ENCODE measurements at regions not wholly inside any gene's neighbourhood (a gene's known extent, or its start where the extent isn't known, plus 50 kb on each side); places are given as distances from the start of the nearest gene placed in this dataset.

- no peak for TF ChIP-seq CTCF (IDR thresholded peaks at IDR 0.05; ENCODE audit: low read depth, low read length)
- DNase-seq (ENCODE audit: low read depth, low spot score): no peak
- H3K4me3 ChIP-seq (ENCODE audit: low read depth, low read length): no peak overlapping the region
- in situ Hi-C loops (cut with HindIII; ENCODE audit: low sequenced_read_pairs): no loop called here
Measured at GRCh38 chr3:152192050-152192449, 76.7 kb upstream of the MBNL1 start.

DNA sequence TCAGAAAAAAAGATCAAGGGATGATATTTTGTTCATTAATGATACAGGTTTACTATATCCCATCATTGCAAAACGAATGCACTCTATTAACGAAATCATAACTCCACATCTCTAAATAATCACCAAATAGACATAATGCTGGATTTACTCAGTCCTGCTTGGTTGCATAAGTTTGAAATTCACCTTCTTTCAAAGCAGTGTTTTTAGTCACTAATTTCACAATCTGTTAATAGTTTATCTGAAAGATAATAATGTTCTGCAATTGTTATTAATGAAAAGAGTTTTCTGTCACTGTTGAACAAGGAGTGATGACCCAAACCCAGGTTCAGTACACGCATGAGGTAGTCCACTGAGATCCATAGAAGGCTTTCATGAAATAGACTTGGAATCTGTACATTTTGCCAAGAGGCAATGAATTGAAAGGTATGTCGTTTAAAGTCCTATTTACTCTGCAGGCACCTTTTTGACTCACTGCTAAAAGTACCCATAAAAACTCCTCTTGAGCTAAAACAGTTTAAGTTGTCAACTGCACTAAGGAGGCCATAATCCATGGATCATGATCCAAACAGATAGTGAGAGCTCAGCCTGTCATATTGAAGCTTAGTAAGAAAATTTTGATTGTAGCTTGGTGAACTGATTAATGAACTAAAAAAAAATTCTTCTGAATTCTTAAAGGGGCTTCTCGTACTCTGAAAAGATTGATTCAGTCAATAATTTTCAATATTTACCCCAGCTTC is 75.6 kb upstream of the MBNL1 start:
- TF ChIP-seq CTCF (IDR thresholded peaks at IDR 0.05; ENCODE audit: low read depth, low read length): no peak
- no peak for DNase-seq (ENCODE audit: low read depth, low spot score)
- in situ Hi-C loops (cut with HindIII; ENCODE audit: low sequenced_read_pairs): no loop called here
- no peak overlapping the region for H3K4me3 ChIP-seq (ENCODE audit: low read depth, low read length)

- DNase-seq (ENCODE audit: low read depth, low spot score): no peak
- TF ChIP-seq CTCF (IDR thresholded peaks at IDR 0.05; ENCODE audit: low read depth, low read length): no peak
- in situ Hi-C loops (cut with HindIII; ENCODE audit: low sequenced_read_pairs): no loop called here
- no peak overlapping the region for H3K4me3 ChIP-seq (ENCODE audit: low read depth, low read length)
Measured at GRCh38 chr3:152193673-152194267, 75.0 kb upstream of the MBNL1 start.

GRCh38 chr3:152195206-152195605 is 73.5 kb upstream of the MBNL1 start:
- no peak for DNase-seq (ENCODE audit: low read depth, low spot score)
- TF ChIP-seq CTCF (IDR thresholded peaks at IDR 0.05; ENCODE audit: low read depth, low read length): no peak
- no peak overlapping the region for H3K4me3 ChIP-seq (ENCODE audit: low read depth, low read length)
- in situ Hi-C loops (cut with HindIII; ENCODE audit: low sequenced_read_pairs): no loop called here

GRCh38 chr3:152196782-152197181 is 71.9 kb upstream of the MBNL1 start:
- no peak for DNase-seq (ENCODE audit: low read depth, low spot score)
- in situ Hi-C loops (cut with HindIII; ENCODE audit: low sequenced_read_pairs): no loop called here
- no peak overlapping the region for H3K4me3 ChIP-seq (ENCODE audit: low read depth, low read length)
- TF ChIP-seq CTCF (IDR thresholded peaks at IDR 0.05; ENCODE audit: low read depth, low read length): no peak

- in situ Hi-C loops (cut with HindIII; ENCODE audit: low sequenced_read_pairs): no loop called here
- TF ChIP-seq CTCF (IDR thresholded peaks at IDR 0.05; ENCODE audit: low read depth, low read length): no peak
- H3K4me3 ChIP-seq (ENCODE audit: low read depth, low read length): no peak overlapping the region
- DNase-seq (ENCODE audit: low read depth, low spot score): no peak
Measured at GRCh38 chr3:152197451-152197850, 71.3 kb upstream of the MBNL1 start.

All from astrocyte of the spinal cord (primary cell).